ENCODE measurements at regions not wholly inside any gene's neighbourhood (a gene's known extent, or its start where the extent isn't known, plus 50 kb on each side); places are given as distances from the start of the nearest gene placed in this dataset.

DNA sequence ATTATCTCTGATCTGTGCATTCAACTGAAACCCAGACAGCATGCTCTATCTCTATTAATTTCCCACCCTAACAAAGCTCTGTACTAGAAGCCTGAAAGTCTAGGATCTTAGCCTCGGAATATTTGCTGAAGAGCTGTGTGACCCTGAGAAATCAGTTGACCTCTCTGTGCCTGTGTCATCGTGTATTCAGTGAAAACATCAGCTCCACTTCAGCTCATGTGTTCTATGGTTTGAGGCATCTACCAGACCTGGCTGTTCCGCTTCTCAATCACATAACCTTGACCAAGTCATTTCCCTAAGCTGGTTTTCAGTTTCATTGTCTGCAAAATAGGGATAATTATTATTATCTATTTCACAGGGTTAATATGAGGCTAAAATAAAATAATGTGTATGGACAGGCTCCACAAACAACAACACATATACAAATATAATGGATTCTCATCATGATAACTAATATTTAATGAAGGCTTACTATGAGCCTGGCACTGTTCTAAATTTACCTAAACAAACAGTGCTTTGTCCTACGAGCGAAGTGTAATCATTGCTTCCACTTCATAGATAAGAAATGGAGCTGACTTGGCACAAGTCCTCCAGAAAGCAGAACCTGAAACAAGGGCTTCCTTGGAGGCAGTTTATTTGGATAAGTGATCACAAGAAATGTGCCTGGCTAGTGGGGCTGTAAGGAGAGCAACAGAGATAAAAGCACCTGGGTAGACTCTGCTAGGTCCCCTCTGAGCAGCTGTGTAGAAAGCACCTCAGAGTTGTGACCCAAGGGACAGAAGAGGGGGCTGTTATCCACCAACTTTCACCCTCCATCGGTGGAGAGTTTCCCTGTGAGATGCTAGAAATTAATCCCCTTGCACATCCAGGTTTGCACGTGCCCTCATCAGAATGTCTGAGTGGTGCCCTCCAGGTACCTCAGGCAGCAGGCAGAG, 356.9 kb downstream of the RAB28 start:
- DNase-seq: no peak

DNA sequence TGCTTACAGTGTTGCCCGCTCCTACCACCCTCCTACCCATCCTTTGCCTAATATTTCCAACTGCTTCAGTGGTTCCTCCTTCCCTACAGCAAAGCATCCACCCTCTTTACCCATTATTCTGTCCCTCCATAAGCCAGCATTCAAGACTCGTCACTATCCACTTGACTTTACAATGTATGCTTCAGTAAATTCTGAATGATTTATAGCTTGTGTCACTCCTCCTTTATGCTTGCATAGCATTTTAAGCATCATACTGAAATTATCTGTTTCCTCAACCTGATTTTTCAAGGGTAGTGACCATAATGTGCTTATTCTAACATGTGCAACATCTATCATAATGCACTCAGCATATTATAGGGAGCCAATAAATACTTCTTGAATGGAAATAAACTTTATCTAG, 365.5 kb downstream of the RAB28 start:
- DNase-seq: no peak

DNA sequence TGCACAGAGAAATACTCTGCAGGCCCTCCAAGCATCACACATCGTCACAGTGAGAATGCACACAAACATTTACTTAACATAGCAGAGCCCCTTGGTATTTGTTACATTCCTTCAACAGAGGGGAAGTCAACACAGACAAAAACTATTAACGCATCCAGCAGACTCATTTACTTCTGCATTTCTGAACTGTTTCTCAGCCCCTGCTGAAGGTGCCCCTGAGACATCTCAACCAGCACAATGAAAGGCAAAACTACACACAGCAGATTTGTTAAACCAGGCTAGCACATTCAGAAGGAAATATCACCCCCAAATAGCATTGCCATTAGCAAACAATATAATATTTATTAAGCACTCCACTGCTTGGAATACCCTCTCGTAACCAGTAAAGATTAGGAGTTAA, 367.0 kb downstream of the RAB28 start:
- no peak for DNase-seq

DNA sequence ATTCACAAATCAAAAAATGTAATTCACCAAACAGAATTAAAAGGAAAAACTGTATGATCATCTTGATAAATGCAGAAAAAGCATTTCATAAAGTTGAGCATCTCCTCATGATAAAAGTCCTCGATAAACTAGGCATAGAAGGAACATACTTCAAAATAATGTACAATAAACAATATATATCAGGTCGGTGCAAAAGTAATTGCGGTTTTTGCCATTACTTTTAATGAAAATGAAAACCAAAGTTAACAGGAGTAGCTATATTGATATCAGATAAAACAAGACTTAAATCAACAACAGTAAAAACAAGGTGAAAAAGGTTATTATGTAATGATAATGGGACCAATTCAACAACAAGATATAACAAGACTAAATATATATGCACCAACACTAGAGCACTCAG, 372.1 kb downstream of the RAB28 start:
- DNase-seq: no peak

DNA sequence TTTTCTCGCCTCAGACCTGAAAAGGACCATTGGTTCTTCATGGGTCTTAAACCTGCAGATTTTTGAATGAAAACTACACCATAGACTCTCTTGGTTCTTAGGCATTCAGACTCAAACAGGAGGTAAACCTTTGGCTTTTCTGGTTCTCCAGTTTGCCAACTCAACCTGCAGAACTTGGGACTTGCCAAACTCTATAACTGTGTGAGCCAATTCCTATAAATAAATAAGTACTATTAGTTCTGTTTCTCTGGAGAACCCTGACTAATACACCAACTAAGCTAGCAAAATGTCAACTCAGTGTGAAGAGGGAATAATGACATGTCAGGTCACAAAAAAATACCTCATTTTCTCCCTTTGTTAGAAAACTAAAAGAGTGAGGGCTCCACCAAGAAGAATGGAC, 374.6 kb downstream of the RAB28 start:
- DNase-seq: no peak

DNA sequence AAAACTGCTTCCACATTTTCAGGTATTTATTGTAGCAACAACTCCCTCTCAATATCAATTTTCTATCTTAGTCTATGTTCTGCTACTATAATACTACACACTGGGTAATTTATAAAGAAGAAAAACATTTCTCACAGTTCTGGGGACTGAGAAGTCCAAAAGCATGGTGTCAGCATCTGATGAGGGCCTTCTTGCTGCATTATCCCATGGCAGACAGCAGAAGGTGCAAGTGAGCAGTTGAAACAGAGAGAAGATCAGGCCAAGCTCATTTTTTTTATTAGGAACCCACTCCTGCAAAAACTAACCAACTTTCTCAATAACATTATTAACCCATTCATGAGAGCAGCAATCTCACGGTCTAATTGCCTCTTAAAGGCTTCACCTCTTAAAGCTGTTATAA, 376.0 kb downstream of the RAB28 start:
- DNase-seq: no peak

DNA sequence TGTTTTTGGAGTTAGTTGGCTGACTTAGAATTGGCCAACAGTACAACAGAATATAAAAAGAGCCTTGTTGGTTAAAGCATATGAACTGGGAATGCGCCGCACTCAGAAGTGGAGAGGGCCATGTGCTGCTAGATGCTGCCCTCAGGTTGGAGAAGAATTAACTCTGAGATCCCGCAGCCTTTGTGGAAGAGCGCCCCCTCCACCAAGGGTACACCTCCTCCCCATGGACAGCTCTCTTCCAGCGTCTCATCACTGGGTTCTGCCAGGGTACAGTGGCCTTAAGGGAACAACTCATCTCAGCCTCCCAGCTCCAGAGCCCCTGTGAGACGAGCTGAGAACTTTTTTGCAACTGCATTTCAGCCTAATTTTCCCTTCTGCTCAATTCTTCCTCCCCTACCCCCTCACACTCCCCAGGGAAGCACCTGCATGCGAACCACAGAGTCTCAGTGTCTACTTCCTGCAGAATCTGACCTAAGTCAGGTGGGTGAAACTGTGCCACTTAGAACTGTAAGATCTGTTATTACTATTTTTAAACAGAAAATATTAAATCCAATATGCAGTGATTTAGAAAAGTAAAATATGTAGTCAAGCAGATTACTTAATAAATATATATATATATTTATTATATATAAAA, 380.6 kb downstream of the RAB28 start:
- DNase-seq: no peak

DNA sequence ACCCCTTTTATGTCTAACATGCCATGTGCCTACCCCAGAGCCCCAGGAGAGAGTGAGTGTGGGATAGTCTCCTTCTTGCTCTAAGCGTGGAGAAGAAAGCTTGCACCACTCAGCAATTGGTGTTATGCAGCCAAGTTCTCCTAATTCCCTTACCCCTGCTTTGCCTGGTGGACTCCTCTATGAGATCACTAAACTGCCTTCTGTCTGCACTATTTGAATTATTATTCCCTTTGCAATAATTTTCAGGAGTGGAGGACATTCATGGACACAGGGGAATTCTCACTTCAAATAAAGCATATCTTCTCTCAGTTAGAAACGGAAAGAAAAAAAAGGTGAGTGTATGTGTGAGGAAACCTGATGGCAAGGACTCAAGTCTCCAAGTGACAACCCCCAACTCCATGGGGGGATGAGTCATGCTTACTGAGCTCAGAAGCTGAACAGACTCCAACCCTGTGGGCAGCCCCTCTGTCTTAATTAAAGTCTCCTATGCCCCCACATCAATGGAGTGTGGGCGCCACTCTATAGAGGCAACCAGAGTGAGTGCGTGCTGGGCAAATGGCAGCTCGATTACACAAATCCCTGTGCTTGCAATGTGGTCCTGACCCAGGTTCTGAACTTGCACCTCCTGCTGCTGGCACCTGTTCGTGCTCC, 381.9 kb downstream of the RAB28 start:
- no peak for DNase-seq

DNA sequence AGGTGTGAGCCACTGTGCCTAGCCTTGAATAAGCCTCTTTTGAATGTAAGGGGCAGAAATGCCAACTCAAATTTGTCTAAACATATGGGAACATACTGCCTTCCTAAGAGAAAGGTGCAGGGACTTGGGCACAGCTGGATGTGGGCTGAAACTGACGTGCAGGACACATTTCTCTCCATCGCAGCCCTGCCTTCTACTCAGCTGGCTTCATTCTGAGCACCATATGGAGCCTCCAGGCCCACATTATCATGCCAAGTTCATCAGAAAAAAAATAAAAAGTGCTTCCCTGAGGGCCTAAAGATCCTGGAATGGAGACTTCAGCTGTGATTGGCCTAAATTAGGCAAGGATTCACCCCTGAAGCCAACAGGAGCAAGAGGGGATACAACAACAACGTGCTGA, 386.2 kb downstream of the RAB28 start:
- no peak for DNase-seq

DNA sequence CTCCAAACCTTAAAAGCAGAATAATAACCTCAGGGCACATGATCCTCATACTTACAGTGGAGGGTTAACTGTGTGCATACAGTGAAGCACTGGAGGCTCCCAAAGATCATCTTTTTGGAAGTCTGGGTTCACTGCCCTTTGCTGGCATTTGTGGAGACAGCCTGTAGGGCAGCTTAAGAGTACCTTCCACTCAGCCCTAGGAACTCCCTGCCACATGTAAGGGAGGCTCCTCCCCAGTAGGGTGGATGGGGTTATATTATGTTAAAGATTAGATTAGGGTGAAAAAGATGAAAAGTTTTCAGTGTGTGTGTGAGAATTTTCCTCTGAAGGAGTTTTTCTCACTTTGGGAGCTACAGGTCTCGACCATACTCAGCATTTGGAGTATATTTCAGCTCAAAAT, 388.4 kb downstream of the RAB28 start:
- no peak for DNase-seq

DNA sequence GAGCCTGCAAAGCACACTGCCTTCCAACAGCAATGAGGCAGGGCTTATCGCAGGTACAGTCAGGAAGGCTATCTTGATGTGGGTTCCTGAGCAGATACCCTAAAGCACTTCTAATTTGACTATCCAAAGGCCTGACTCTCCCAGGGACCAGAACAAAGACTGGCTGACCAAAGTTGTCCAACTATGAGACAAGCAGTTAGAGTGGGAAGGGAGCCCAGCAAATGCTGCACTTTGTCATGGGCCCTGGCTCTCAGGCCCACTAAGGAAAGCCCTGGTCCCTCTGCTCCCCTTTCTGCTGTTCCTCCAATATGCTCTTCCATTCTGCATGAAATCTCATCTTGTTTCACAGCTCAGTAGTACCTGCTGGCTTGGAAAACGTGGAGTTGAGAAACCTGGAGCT, 391.0 kb downstream of the RAB28 start:
- no peak for DNase-seq

DNA sequence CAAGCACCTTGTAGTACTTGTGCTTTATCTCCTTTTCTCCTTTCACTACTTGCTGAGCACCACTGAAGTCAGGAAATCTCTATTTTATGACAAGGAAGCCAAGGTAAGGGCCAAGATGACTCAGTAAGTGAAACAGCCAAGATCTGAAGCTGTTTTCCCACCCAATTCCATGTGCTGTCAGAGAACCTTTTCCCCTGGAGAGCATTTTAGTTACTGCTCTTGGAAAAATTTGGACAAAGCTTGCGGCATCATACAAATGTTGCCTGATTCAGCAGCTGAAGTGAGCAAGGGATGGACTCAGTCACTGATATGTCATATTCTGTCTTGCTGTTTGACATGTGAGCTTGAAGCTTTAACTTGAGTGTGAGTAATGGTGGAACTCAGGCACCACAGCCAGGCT, 391.4 kb downstream of the RAB28 start:
- no peak for DNase-seq

DNA sequence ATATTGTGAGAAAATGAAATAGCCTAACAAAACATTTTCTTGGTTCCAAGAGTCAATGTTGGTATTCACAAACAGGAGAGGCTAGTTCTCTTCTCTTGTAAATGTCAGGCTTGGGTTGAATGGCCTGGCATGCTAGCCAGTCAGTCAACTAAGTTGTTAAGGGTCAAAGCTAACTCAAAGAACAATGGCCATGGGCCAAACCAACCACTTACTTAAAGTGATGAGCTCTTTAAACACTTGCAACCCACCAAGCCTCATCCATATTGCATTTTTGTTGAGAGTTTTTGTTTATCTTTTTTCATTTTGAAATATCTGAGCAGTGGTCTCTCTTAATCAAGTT, 394.5 kb downstream of the RAB28 start:
- no peak for DNase-seq

DNA sequence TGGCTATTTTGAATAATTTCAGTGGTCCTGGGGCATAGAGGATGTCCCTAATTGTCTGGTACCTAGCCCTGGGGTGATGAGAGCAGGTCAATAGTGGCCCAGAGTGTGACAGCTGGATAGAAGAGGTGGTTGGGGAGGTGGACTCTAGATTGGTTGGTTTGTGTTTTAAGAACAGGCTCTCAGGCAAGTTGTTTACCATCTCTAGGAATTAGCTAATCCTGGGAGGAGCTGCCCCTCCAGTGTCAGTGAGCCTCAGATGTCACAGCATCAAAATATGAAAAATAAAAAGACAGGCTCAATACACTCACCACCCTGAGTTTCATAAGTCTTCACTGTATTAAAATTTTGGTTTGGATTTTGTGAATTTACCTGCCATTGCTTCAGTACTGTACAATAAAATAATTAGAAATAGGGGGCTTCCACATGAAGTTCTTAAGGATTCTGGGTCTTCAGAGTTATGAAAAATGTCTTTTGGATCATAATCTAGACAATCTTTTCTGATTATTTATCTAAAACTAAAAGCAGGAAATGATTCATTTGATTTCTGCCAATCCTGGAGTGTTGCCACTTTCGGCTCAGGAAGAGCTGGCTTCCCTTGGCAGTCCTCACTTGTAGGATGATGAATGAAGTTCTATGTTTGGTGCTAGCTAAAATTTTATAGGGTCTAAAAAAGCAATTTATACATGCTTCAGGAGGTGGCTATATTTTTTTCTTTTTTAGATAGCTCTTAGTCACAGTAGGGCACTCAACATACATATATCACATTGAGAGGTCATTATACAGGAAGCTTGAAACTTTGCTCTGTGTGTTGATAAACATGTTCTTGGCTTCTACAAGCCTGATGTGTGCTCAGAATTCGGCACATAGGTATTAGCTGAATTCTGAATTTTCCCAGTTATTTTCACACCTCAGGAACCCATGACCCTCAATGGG, 395.1 kb downstream of the RAB28 start:
- DNase-seq: no peak

DNA sequence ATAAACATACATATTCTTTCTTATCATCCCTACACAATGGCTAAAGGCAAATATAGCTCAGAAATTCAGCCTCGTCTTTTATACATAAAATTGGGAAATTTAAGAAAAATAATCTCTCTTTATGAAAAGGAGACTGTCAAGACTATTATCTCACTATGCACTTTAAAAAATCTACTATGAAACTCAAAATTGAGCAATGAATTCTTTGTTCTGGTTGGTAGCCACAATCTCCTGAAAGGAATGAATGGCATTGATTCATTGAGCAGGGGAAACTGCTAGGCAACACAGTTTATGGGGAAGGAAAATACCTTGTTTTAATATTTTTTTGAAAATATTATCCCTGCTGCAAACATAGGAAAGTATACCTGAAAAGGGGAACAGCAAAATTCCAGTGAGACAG, 397.1 kb downstream of the RAB28 start:
- no peak for DNase-seq

DNA sequence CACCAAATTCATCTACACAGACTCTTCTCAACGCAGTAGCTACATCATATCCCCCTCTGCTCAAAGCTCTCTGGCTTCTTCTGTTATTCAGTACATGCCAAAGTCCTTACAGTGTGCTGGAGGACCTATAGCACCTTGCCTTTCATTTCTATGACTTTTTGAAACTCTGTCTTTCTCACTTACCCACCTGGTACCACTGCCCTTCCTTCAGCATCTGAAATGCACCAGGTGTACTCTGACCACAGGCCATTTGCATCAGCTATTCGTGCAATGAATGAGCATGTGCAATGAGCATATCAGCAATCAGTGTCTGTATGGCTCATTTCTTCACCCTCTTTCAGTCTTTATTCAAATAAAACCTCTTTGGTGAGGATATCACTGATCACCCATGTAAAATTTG, 399.9 kb downstream of the RAB28 start:
- DNase-seq: no peak

DNA sequence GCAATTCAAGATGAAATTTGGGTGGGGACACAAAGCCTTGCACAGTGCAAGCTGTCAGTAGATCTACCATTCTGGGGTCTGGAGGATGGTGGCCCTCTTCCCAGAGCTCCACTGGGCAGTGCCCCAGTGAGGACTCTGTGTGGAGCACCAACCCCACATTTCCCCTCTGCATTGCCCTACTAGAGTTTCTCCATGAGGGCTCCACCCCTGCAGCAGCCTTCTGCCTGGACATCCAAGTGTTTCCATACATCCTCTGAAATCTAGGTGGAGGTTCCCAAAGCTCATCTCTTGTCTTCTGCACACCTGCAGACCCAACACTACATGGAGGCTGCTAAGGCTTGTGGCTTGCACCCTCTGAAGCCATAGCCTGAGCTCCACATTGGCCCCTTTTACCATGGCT, 402.3 kb downstream of the RAB28 start:
- DNase-seq: no peak

DNA sequence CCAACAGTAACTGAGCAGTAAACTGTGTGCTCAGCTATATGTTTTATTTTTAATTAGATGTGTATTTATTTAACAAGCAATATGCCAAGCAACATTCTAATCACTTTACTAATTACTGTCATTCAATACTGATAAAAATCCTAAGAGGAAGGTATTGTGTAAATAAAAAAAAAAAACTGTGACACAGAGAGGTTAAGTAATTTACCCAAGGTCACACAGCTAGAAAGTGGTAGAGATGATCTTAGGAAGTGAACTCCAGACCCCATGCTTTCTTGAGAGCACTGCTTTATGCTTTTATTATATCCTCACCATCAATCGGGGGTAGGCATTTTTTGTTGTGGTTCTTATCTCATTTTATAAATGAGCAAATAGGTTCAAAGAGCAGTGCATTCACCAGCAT, 417.1 kb downstream of the RAB28 start:
- no peak for DNase-seq

DNA sequence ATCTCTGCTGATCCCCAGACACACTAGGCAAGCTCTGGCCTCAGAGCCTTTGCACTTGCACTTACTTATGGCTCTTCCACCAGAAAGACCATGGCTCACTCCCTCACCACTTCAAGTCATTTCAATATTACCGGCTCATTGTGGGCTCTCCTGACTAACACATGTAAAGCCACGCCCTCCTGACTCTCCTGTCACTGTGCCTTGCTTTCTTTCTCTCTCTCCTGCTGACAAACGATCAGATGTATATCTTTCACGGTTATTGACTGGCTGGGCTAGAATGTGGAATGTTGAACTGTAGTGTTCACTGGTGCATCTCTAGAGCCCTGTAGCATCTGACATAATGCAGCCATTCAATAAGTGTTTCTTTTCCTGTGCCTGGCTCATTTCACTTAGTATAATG, 425.1 kb downstream of the RAB28 start:
- DNase-seq: no peak

DNA sequence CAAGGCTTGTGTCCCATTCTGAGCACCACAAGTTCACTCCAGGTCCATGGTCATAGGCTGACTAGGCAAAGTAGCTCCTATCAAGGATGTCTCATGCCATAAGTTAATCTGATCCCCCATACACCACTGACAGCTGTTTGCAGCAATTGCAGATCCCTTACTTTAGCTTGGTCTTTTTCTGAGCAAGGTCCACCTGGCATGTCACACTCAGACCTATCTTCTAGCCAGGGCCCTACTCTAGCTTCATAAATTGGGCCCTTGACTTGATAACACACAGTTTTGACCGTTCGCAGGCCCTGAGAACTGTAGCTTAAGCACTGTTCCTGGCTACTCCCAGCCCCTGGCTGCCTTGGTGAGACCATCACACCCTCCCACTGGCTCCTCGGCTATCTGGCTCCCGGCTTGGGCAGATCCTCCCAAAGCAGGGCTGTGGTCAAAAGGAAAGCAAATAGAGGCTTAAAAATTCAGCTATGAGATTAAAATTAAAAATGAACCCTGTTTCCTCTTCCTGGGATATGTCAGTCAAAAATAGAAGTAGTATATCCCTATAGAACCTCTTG, 427.4 kb downstream of the RAB28 start:
- no peak for DNase-seq

DNA sequence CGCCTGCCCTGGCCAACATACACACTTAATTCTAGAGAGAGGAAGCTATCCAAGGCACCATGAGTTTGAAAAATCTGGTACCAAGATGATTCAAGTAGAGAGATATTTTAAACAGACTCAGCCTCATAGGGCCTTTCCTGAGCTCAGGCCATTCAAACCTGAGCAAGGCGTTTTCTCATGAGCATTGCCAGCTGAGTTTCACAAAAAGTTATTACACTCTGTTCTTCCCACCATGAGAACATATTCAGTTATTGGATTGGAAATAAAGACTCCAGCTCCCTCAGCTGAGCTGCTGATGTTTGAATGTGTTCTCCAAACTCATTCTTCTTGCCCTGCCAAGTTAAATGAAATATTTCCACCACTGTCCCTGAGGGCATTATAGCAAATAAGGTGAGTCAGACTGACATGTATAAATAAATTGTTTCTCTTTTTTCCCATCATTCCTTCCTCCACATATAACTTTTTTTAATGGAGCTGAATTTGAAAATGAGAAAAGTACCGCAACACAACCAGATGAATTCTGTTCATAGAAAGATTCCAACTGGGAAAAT, 429.6 kb downstream of the RAB28 start:
- DNase-seq: no peak

DNA sequence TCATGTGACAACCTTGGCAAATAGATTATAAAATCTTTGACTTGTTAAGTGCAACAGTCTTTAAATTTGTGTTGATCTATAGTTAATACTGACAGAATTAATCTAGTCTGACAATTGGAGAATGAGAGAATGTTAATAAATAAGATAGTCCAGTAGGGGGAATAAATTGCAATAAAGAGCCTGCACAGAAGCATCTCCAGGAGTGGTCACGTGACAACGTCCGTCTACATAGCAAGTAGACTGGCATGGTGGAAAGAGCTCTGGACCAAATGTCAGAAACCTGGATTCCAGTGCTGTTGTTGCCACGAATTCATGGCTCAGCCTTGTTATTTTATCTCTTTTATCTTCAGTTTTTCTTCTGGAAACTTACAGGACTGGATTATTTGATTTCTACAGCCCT, 436.5 kb downstream of the RAB28 start:
- no peak for DNase-seq
